Epithelial cell of esophagus (primary cell): ENCODE measurements at regions not wholly inside any gene's neighbourhood (a gene's known extent, or its start where the extent isn't known, plus 50 kb on each side); places are given as distances from the start of the nearest gene placed in this dataset.

Experiments
- DNase-seq: peaks from one replicate; pipeline ENCODE4 v3.0.0; 2010; ENCODE audit warnings: low read depth
- H3K4me3 ChIP-seq: 2 replicates; pipeline ENCODE4 v1.5.1; 2011; ENCODE audit warnings: mild to moderate bottlenecking, low read length, control low read depth
- CTCF ChIP-seq: IDR thresholded peaks from 2 replicates; pipeline ENCODE4 v1.5.1; 2011; ENCODE audit warnings: low read depth, mild to moderate bottlenecking, low read length, control low read depth, inconsistent platforms; ENCODE audit not compliant: insufficient read depth; ENCODE audit errors: missing control alignments

GRCh38 chr14:71733210-71733883 lies 198.9 kb upstream of the RGS6 start:
- no peak for DNase-seq
- no peak overlapping the region for H3K4me3 ChIP-seq
- TF ChIP-seq CTCF, result no peak

- TF ChIP-seq CTCF, result no peak
- H3K4me3 ChIP-seq, result no peak overlapping the region
- DNase-seq, result no peak
Observed at GRCh38 chr14:71734076-71734475, 198.2 kb upstream of the RGS6 start.

- H3K4me3 ChIP-seq, result no peak overlapping the region
- no peak for TF ChIP-seq CTCF
- no peak for DNase-seq
Observed at GRCh38 chr14:71734885-71735284, 197.3 kb upstream of the RGS6 start.

- no peak for TF ChIP-seq CTCF
- no peak overlapping the region for H3K4me3 ChIP-seq
- DNase-seq, result no peak
Observed at GRCh38 chr14:71737760-71738159, 194.5 kb upstream of the RGS6 start.

GRCh38 chr14:71739273-71739990 lies 192.8 kb upstream of the RGS6 start:
- peak; percentile 86 for DNase-seq
- H3K4me3 ChIP-seq, result no peak overlapping the region
- peak; percentile 15 for TF ChIP-seq CTCF

- TF ChIP-seq CTCF, result no peak
- DNase-seq, result no peak
- H3K4me3 ChIP-seq, result no peak overlapping the region
Observed at GRCh38 chr14:71741241-71741640, 191.0 kb upstream of the RGS6 start.
